Loucy (cell line): ENCODE measurements at regions not wholly inside any gene's neighbourhood (a gene's known extent, or its start where the extent isn't known, plus 50 kb on each side); places are given as distances from the start of the nearest gene placed in this dataset.

Source experiments
- H2AFZ ChIP-seq: fragments of 200-600 bp; sonication (generic); 2 replicates; pipeline ENCODE4 v1.6.0; 2016; ENCODE audit warnings: antibody characterized with exemption, mild to moderate bottlenecking, low read length, moderate library complexity
- H3F3A ChIP-seq: fragments of 200-600 bp; 2 replicates; pipeline ENCODE4 v1.6.0; 2016; ENCODE audit warnings: antibody characterized with exemption, low read depth, mild to moderate bottlenecking
- H3K27me3 ChIP-seq: fragments of 200-600 bp; sonication (generic); 2 replicates; pipeline ENCODE4 v1.6.1; 2014; ENCODE audit warnings: low read length, mild to moderate bottlenecking; ENCODE audit not compliant: insufficient read depth, poor library complexity, severe bottlenecking
- H3K36me3 ChIP-seq: fragments of 200-600 bp; sonication (generic); 2 replicates; pipeline ENCODE4 v1.6.1; 2016; ENCODE audit warnings: low read length; ENCODE audit not compliant: insufficient read depth
- H3K4me1 ChIP-seq: fragments of 200-600 bp; sonication (generic); 2 replicates; pipeline ENCODE4 v1.5.1; 2014; ENCODE audit warnings: low read length, mild to moderate bottlenecking; ENCODE audit not compliant: insufficient read depth, poor library complexity, severe bottlenecking
- H3K4me2 ChIP-seq: fragments of 200-600 bp; sonication (generic); 2 replicates; pipeline ENCODE4 v1.6.0; 2014; ENCODE audit warnings: antibody characterized with exemption, low read length, low read depth, mild to moderate bottlenecking; ENCODE audit not compliant: poor library complexity, severe bottlenecking
- H3K4me3 ChIP-seq: fragments of 200-600 bp; sonication (generic); 2 replicates; pipeline ENCODE4 v1.5.1; 2014; ENCODE audit warnings: low read length, mild to moderate bottlenecking, mixed read lengths; ENCODE audit not compliant: poor library complexity, severe bottlenecking
- H3K79me2 ChIP-seq: fragments of 200-600 bp; sonication (generic); 2 replicates; pipeline ENCODE4 v1.6.1; 2014; ENCODE audit warnings: low read length; ENCODE audit not compliant: insufficient read depth
- H3K9ac ChIP-seq: fragments of 200-600 bp; sonication (generic); 2 replicates; pipeline ENCODE4 v1.6.0; 2014; ENCODE audit warnings: mild to moderate bottlenecking, low read depth, low read length, moderate library complexity; ENCODE audit not compliant: poor library complexity, severe bottlenecking
- H3K9me2 ChIP-seq: fragments of 200-600 bp; sonication (generic); replicated peaks from 2 replicates; pipeline ENCODE4 v1.6.1; 2016; ENCODE audit warnings: low read depth, low read length, mixed read lengths
- H3K9me3 ChIP-seq: fragments of 200-600 bp; sonication (generic); 2 replicates; pipeline ENCODE4 v1.6.1; 2014; ENCODE audit warnings: mild to moderate bottlenecking, antibody characterized with exemption, low read length, low read depth; ENCODE audit not compliant: insufficient read depth
- H4K20me1 ChIP-seq: fragments of 200-600 bp; sonication (generic); 2 replicates; pipeline ENCODE4 v1.6.0; 2014; ENCODE audit warnings: antibody characterized with exemption, low read length, mild to moderate bottlenecking; ENCODE audit not compliant: insufficient read depth, poor library complexity, severe bottlenecking
- CTCF ChIP-seq: fragments of 200-600 bp; sonication (generic); conservative IDR thresholded peaks from 2 replicates; pipeline ENCODE4 v1.5.1; 2014; ENCODE audit warnings: mild to moderate bottlenecking, antibody characterized with exemption, low read length
- EZH2phosphoT487 ChIP-seq: fragments of 200-600 bp; IDR thresholded peaks from 2 replicates; pipeline ENCODE4 v1.6.1; 2018; ENCODE audit warnings: antibody characterized with exemption, mild to moderate bottlenecking, moderate library complexity, borderline replicate concordance

DNA sequence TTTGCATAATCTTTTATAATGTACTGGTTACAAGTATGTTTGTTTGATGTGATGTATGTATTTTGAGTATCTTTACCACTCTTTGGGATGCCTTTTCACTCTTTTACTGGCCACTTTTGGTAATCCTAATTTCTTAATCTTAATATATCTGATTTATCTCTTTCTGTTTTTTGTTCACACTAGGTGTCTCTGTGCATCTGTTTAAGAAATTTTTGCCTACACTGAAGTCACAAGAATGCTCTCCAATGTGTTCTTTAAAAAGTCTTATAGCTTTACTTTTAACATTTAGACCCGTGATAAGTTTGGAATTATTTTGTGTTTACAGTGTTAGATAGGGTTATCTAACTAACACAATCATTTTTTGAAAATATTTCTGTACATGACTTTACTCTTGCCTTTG, 659.1 kb downstream of the SI start:
- Histone ChIP-seq H3K4me3 (no peak overlapping the region), H4K20me1 (no peaks in the 10 kb centered on the region), H3K4me1 (no peaks in the 10 kb centered on the region), H3K27me3 (no peaks in the 10 kb centered on the region), H3K9me3 (no peaks in the 10 kb centered on the region), H3K9me2 (no peaks in the 10 kb centered on the region), H3K4me2 (no peak overlapping the region), H2AFZ (no peak overlapping the region), H3K36me3 (no peaks in the 10 kb centered on the region), H3K9ac (no peak overlapping the region), H3K79me2 (no peaks in the 10 kb centered on the region), H3F3A (no peaks in the 10 kb centered on the region)
- no peak for TF ChIP-seq CTCF
- TF ChIP-seq EZH2phosphoT487, result no peak

- no peak for TF ChIP-seq CTCF
- no peak for TF ChIP-seq EZH2phosphoT487
- Histone ChIP-seq H3K4me3 (no peak overlapping the region), H3K4me2 (no peak overlapping the region), H2AFZ (no peak overlapping the region), H3K79me2 (no peaks in the 10 kb centered on the region), H4K20me1 (no peaks in the 10 kb centered on the region), H3F3A (no peaks in the 10 kb centered on the region), H3K9me2 (no peaks in the 10 kb centered on the region), H3K36me3 (no peaks in the 10 kb centered on the region), H3K27me3 (no peaks in the 10 kb centered on the region), H3K9me3 (no peaks in the 10 kb centered on the region), H3K4me1 (no peaks in the 10 kb centered on the region), H3K9ac (no peak overlapping the region)
These were observed 659.9 kb downstream of the SI start for GRCh38 chr3:164418414-164418813.

DNA sequence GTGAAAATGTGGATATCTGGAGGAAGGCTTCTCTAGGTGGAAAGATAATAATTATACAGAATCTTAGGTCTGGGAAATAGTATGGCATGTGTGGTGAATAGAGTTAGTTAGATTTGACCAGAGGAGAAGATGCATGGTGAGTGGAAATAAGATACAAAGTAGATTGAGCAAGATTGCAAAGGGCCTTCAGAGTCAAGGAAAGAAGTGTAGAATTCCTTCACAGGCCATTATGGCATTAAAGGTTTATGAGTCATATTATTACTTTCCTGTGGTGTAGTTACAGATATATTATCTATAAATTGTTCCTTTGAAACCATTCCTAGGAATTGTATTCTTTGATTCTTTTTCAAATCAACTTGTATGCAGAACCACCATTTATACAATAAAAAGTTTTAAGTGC, 660.3 kb downstream of the SI start:
- no peak overlapping the region for H3K4me3 ChIP-seq
- TF ChIP-seq CTCF (no peak), EZH2phosphoT487 (no peak)
- H3K9ac ChIP-seq, result no peak overlapping the region
- no peaks in the 10 kb centered on the region for H3K9me3 ChIP-seq
- no peaks in the 10 kb centered on the region for H3K27me3 ChIP-seq
- H4K20me1 ChIP-seq, result no peaks in the 10 kb centered on the region
- no peaks in the 10 kb centered on the region for H3K79me2 ChIP-seq
- H3K36me3 ChIP-seq, result no peaks in the 10 kb centered on the region
- no peaks in the 10 kb centered on the region for H3K9me2 ChIP-seq
- no peaks in the 10 kb centered on the region for H3F3A ChIP-seq
- no peaks in the 10 kb centered on the region for H3K4me1 ChIP-seq
- H2AFZ ChIP-seq, result no peak overlapping the region
- no peak overlapping the region for H3K4me2 ChIP-seq
